HG02678 (cell line): ENCODE measurements at regions not wholly inside any gene's neighbourhood (a gene's known extent, or its start where the extent isn't known, plus 50 kb on each side); places are given as distances from the start of the nearest gene placed in this dataset.

Experiments used
- ATAC-seq: cut with Tn5 transposase; IDR thresholded peaks from one replicate; pipeline ENCODE4 v1.9.1; 2021; ENCODE audit warnings: mild to moderate bottlenecking, moderate library complexity; ENCODE audit not compliant: unreplicated experiment

GRCh38 chr2:150601280-150602038, 114.0 kb upstream of the RND3 start:
- no peak for ATAC-seq

- ATAC-seq = no peak
These were observed 112.4 kb upstream of the RND3 start for GRCh38 chr2:150599889-150600288.

- ATAC-seq = no peak
These were observed 110.9 kb upstream of the RND3 start for GRCh38 chr2:150598383-150598782.

GRCh38 chr2:150595803-150596470, 108.5 kb upstream of the RND3 start:
- no peak for ATAC-seq

- ATAC-seq = no peak
These were observed 106.8 kb upstream of the RND3 start for GRCh38 chr2:150594299-150594698.

GRCh38 chr2:150591496-150592285, 104.2 kb upstream of the RND3 start:
- ATAC-seq = no peak

- no peak for ATAC-seq
These were observed 102.2 kb upstream of the RND3 start for GRCh38 chr2:150589681-150590080.

- no peak for ATAC-seq
These were observed 101.0 kb upstream of the RND3 start for GRCh38 chr2:150588506-150588870.

GRCh38 chr2:150587547-150588505, 100.4 kb upstream of the RND3 start:
- ATAC-seq = no peak

GRCh38 chr2:150586858-150587257, 99.4 kb upstream of the RND3 start:
- ATAC-seq = no peak

GRCh38 chr2:150585221-150585971, 97.9 kb upstream of the RND3 start:
- no peak for ATAC-seq

- no peak for ATAC-seq
These were observed 96.6 kb upstream of the RND3 start for GRCh38 chr2:150584081-150584480.

- no peak for ATAC-seq
These were observed 94.4 kb upstream of the RND3 start for GRCh38 chr2:150581717-150582472.

- no peak for ATAC-seq
These were observed 91.0 kb upstream of the RND3 start for GRCh38 chr2:150578481-150578880.

GRCh38 chr2:150575861-150576260, 88.4 kb upstream of the RND3 start:
- ATAC-seq = no peak

- peak; percentile 87 for ATAC-seq
These were observed 85.5 kb upstream of the RND3 start for GRCh38 chr2:150572961-150573395.

- ATAC-seq = no peak
These were observed 84.8 kb upstream of the RND3 start for GRCh38 chr2:150572194-150572766.

GRCh38 chr2:150571121-150571520, 83.7 kb upstream of the RND3 start:
- ATAC-seq = no peak

GRCh38 chr2:150570712-150571111, 83.2 kb upstream of the RND3 start:
- ATAC-seq = no peak
